Middle frontal gyrus (tissue), 1 donor: ENCODE measurements at regions not wholly inside any gene's neighbourhood (a gene's known extent, or its start where the extent isn't known, plus 50 kb on each side); places are given as distances from the start of the nearest gene placed in this dataset.
"Not testable (repeated sequence)": the region's sequence is repeated elsewhere in the genome, so short reads cannot be mapped to it uniquely, and the experiment has no call there.

Experiments
- DNase-seq: peaks from one replicate; pipeline ENCODE4 v3.0.0-alpha.2; 2015; ENCODE audit warnings: low spot score; ENCODE audit errors: extremely low spot score

DNA sequence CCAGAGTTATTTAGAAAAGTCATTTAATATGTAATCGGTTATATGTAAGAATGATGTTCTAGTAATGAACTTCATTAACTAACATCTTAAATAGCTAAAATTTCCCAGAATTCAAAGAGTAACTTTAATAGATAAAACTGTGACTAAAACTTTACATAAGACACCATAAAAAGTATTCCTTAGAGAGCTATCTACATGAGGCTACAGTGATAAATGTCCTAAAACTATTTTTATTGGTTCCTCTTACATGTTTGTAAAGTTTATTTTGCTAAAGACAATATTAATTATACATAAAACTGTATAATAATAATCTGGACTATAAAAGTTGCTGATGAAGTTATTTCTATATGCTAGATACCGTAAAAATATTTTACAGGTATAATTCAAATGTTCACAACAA lies 897.7 kb upstream of the EPHA5 start:
- DNase-seq: no peak

GRCh38 chr4:66567551-66567950 lies 897.3 kb upstream of the EPHA5 start:
- DNase-seq: no peak

DNA sequence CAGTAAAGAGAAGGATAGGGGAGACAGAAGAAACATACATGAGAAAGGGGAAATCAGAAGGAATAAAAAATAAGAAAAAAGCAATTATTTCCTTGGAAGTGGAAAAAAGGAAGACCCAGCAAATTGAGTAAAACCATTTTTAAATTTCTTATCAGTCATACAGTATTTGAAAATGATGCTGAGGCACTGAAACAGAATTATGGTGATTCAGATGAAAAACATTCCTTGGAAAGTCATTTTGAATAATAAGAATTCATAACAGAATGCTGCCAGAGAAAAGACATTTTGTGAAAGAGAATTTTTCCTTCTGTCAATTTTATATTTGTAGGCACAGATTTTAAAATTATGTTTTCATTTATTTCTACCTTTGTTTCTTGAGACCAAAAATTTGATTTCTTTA lies 895.5 kb upstream of the EPHA5 start:
- no peak for DNase-seq

DNA sequence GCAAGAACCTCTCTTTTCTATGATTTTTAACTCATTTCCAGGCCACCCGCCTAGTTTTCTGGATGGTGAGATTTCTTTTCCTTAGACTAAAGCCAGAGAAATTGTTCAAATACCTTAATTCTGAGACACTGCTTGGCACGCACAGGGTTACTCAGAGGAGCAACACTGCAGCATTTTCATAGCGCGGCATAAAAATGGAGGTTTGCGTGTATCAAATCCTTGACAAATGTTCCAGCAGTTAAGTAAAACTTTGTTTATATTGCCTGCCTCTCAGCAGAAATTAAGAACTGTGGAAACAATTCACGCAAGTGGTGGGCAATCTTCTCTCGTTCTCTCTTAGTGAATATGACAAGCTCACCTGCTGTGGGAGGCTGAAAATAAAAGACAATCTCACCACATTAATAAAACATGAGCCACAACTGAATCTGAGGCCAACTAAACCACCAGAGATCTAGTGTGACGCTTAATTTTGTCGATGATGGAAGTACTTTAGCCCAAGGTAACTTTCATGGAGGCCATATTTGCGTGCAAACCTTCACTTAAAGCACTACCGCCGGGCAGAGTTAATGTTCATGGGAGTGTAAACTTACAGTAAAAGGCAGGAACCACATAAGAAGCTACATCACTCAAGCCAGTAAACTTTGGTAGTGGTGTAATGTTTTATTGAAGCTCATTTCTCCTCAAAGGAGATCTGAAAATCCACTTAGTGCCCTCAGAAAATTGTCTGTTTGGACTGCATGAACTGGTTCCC lies 894.8 kb upstream of the EPHA5 start:
- no peak for DNase-seq

GRCh38 chr4:66562276-66562806 lies 892.1 kb upstream of the EPHA5 start:
- no peak for DNase-seq

- DNase-seq: not testable (repeated sequence)
These were observed 891.3 kb upstream of the EPHA5 start for GRCh38 chr4:66561465-66562053.

DNA sequence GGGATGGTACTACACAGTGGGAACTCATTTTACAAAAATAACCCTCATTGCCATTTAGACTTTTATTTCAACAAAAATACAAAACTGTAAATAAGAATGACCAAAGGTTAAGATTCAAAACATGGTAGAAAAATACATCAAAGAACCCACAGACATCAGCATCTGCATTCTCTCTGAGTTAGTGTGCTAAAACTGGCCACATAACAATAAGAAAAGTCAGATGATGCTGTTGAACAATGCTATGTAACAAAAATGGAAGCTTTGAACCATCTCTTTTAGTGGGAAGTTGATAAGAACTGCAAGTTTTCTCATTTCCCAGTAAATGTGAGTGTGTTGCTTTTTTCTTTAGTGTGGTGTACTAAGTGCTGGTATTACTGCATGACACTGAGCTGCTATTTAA lies 888.4 kb upstream of the EPHA5 start:
- DNase-seq: no peak

GRCh38 chr4:66556651-66557278 lies 886.5 kb upstream of the EPHA5 start:
- no peak for DNase-seq

- no peak for DNase-seq
These were observed 885.0 kb upstream of the EPHA5 start for GRCh38 chr4:66555301-66555700.

DNA sequence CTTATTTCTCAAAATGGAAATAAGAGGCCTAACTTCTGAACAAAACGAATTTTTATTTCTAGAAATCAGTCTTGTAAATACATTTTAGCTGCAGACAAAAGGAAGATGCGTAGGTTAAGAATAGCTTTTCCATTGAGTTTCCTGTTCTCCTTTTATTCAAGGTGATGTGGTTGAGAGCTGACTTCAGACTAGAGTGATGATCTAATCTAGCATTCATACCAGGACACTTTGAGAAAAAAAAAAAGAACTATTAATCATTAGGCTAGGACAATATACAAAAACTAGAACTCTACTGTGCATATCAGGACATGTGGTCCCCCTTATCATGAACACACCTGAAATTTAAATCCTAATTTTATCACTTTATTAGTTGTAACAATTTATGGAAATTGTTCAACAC lies 884.5 kb upstream of the EPHA5 start:
- no peak for DNase-seq

DNA sequence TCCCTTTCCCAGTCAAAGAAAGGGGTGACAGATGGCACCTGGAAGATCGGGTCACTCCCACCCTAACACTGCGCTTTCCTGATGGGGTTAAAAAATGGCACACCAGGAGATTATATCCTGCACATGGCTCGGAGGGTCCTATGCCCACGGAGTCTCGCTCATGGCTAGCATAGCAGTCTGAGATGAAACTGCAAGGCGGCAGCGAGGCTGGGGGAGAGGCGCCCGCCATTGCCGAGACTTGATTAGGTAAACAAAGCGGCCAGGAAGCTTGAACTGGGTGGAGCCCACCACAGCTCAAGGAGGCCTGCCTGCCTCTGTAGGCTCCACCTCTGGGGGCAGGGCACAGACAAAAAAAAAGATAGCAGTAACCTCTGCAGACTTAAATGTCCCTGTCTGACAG lies 875.0 kb upstream of the EPHA5 start:
- DNase-seq: not testable (repeated sequence)

DNA sequence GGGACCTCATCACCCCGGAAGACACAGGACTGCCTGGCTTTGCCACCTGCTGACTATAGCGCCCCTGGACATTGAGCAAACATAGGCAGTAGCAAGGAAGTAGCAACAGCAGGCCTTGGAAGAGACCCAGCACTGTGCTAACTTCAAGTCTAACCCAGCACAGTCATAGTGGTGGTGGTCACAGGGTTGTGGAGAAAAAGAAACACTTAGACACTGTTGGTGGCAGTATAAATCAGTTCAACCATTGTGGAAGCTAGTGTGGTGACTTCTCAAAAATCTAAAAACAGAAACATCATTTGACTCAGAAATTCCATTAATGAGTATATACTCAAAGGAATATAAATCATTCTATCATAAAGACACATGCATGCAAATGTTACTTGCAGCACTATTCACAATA lies 874.0 kb upstream of the EPHA5 start:
- no peak for DNase-seq

DNA sequence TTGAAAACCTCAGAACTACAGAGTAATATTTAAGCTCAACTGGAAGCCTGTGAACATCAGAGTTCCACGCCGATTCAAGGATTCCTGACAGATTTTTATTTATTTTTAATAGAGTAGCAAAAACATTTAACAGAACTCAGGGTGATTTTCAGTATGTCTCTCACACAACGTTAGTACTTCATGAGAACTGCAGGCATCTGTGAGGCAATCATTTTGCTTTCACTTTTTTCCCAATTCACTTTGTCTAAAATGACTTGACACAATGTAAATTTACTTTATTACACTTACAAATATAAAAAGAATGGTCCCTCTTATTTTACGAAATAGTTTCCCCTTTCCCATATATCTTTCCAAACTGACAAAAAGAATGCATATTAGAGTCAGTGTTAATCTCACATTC lies 869.5 kb upstream of the EPHA5 start:
- no peak for DNase-seq

GRCh38 chr4:66524781-66525180 lies 854.5 kb upstream of the EPHA5 start:
- DNase-seq: no peak

DNA sequence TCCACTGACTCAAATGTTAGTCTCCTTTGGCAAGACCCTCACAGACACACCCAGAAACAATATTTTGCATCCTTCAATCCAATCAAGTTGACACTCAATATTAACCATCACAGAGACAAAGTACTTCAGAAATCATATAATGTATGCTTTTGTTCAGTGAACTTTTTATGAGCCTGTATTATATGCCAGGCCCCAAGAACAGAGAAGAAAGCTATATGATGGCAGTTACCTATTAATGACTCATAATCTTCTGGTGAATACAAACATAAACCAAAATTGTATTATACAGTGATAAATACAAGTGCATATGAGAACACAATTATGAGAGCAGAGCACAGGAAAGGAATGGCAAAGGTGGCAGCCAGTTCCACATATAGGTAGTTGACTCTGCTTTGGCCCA lies 852.0 kb upstream of the EPHA5 start:
- DNase-seq: no peak

DNA sequence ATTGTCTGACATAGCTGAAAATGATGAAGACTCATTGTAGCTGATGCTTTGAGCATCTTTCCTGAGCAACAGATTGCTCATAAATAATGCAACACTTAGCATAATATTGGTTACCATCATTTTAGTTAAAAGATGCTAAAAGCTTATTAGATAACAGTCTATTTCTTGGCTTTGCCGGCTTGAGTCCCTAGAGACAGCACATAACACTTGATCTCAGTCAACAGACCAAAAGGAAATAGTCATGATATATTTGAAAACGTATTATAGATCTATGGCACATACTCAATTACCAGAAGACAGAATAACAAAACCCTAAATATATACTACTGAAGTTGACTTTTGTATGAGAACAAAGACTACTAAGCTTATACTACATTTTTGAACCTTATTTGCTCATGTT lies 846.7 kb upstream of the EPHA5 start:
- no peak for DNase-seq

DNA sequence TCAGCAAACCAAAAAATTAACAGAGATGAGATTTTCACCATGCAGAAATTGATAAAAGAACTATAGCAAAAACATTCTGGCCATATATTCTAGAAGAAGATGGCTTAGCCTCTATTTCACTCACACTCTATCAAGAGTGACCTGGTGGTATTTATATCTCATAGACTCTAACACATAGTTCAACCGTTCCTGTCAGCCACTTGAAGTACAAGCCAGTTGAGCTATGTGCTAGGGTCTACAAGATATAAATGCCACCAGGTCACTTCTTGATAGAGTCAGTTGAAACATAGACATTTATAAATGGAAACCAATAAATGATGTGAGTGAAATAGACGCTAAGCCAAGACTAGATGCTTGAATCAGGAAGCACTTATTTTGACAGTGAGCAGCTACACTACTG lies 836.7 kb upstream of the EPHA5 start:
- no peak for DNase-seq

- DNase-seq: no peak
These were observed 831.7 kb upstream of the EPHA5 start for GRCh38 chr4:66501997-66502396.

DNA sequence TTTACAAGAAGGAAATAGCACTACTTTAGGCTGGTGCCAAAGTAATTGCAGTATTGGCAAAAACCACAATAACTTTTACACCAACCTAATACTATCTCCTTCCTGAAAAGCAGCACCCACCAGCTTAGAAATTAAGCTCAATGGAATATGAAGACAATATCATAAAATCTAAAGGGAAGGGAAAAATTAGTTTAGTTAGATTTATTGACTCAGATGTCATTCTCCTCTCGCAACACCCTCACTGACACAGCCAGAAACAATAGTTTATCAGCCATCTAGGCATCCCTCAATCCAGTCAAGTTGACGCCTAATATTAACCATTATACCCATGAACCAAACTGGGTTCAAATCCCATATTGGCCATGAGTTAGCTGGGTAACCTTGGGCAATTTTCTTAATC lies 820.4 kb upstream of the EPHA5 start:
- DNase-seq: no peak

DNA sequence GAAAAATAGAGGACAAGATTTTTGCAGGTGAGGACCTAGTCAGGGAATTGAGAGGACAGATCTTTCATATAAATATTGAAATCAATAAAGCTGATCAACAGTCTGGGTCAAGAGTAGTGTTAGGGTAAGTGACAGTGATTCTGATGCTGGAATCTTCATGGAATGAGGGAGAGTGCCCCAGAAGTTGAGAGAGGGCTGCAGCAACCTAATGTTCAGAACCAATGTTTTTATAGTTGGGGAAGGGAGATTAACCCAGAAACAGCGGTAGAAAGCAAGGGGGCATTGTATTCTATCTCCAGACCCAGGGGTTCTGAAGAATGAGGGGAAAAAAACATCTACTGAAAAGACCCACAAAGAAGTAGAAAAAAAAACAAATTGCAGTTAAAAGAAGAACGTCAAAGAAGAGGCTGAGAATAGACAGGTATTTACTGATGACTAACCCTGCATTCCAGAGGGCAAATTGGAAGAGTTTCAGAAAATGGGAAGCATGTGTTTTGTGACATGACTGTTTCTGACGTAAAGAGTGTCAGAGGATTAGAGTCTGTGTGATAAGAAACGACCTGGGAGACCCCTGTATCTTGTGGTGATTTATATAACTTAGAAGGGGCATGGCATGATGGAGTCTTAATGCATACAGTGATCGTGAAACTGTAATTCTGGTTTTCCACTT lies 819.6 kb upstream of the EPHA5 start:
- DNase-seq: no peak

- no peak for DNase-seq
These were observed 819.1 kb upstream of the EPHA5 start for GRCh38 chr4:66489370-66489769.

GRCh38 chr4:66486068-66486467 lies 815.8 kb upstream of the EPHA5 start:
- DNase-seq: no peak
